ENCODE measurements at regions not wholly inside any gene's neighbourhood (a gene's known extent, or its start where the extent isn't known, plus 50 kb on each side); places are given as distances from the start of the nearest gene placed in this dataset.

DNA sequence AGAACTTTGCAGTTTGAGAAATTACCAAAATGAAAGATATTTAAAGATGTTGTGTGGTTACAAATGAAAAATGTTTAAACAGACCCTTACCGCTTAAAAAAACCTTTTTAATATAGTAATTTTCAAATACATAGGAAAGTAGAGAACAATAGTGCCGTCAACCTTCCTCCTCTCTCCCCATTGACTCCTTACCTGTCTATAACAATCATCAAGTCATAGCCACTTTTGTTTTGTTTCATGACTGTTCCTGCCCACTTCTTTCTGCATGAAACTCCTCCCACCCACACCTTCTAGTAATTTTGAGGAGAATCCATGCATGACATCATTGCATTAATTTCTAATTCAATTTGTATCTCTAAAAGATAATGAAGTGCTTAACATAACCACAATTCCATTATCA, 76.5 kb upstream of the ATP8A1 start:
- H3K9me2 ChIP-seq (replicated peaks; ENCODE audit: insufficient read depth, low read length) = no peaks in the 10 kb centered on the region
- no peaks in the 10 kb centered on the region for H3K9me3 ChIP-seq (ENCODE audit: insufficient read depth, low read length)
- H2AFZ ChIP-seq (ENCODE audit: low read depth, low read length, severe bottlenecking) = no peak overlapping the region
- no peak for TF ChIP-seq EZH2phosphoT487 (conservative IDR thresholded peaks at IDR 0.05; ENCODE audit: low read length)
- TF ChIP-seq CTCF (IDR thresholded peaks at IDR 0.05; ENCODE audit: insufficient read depth, low read length, poor library complexity, severe bottlenecking) = no peak
- no peak overlapping the region for H3K9ac ChIP-seq (ENCODE audit: low read length)
- H3K4me3 ChIP-seq (ENCODE audit: insufficient read depth, low read length, poor library complexity, severe bottlenecking) = no peak overlapping the region
- H4K20me1 ChIP-seq (ENCODE audit: low read depth, low read length) = no peaks in the 10 kb centered on the region
- H3K27ac ChIP-seq (ENCODE audit: low read depth, low read length) = no peak overlapping the region
- H3F3A ChIP-seq (ENCODE audit: insufficient read depth) = no peaks in the 10 kb centered on the region
- H3K36me3 ChIP-seq (ENCODE audit: low read length) = no peaks in the 10 kb centered on the region
- no peaks in the 10 kb centered on the region for H3K79me2 ChIP-seq (ENCODE audit: insufficient read depth, low read length)
- H3K27me3 ChIP-seq (ENCODE audit: low read length) = no peaks in the 10 kb centered on the region
- no peak overlapping the region for H3K4me2 ChIP-seq (ENCODE audit: low read depth, low read length, poor library complexity, severe bottlenecking)

DNA sequence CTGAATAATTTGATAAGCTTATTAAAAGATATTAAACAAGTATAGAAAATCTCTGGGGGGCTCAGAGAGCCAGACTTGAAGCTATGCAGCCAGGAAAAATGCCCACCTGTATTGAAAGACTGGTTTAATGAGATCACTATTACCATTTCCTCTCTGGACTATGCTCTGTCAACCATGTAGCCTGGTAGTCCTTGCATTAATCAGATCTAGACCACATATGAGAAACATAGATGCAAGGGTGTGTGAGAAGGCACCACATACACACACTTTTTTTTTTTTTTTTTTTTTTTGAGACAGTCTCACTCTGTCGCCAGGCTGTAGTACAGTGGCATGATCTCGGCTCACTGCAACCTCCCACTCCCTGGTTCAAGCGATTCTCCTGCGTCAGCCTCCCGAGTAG, 75.9 kb upstream of the ATP8A1 start:
- Histone ChIP-seq H3K9ac (ENCODE audit: low read length) (no peak overlapping the region), H2AFZ (ENCODE audit: low read depth, low read length, severe bottlenecking) (no peak overlapping the region), H3K27me3 (ENCODE audit: low read length) (no peaks in the 10 kb centered on the region), H3K9me2 (replicated peaks; ENCODE audit: insufficient read depth, low read length) (no peaks in the 10 kb centered on the region), H3K36me3 (ENCODE audit: low read length) (no peaks in the 10 kb centered on the region), H3K79me2 (ENCODE audit: insufficient read depth, low read length) (no peaks in the 10 kb centered on the region), H3K4me3 (ENCODE audit: insufficient read depth, low read length, poor library complexity, severe bottlenecking) (no peak overlapping the region), H3K9me3 (ENCODE audit: insufficient read depth, low read length) (no peaks in the 10 kb centered on the region), H3K27ac (ENCODE audit: low read depth, low read length) (no peak overlapping the region), H4K20me1 (ENCODE audit: low read depth, low read length) (no peaks in the 10 kb centered on the region), H3F3A (ENCODE audit: insufficient read depth) (no peaks in the 10 kb centered on the region), H3K4me2 (ENCODE audit: low read depth, low read length, poor library complexity, severe bottlenecking) (no peak overlapping the region)
- TF ChIP-seq CTCF (IDR thresholded peaks at IDR 0.05; ENCODE audit: insufficient read depth, low read length, poor library complexity, severe bottlenecking) (no peak), EZH2phosphoT487 (conservative IDR thresholded peaks at IDR 0.05; ENCODE audit: low read length) (no peak)

DNA sequence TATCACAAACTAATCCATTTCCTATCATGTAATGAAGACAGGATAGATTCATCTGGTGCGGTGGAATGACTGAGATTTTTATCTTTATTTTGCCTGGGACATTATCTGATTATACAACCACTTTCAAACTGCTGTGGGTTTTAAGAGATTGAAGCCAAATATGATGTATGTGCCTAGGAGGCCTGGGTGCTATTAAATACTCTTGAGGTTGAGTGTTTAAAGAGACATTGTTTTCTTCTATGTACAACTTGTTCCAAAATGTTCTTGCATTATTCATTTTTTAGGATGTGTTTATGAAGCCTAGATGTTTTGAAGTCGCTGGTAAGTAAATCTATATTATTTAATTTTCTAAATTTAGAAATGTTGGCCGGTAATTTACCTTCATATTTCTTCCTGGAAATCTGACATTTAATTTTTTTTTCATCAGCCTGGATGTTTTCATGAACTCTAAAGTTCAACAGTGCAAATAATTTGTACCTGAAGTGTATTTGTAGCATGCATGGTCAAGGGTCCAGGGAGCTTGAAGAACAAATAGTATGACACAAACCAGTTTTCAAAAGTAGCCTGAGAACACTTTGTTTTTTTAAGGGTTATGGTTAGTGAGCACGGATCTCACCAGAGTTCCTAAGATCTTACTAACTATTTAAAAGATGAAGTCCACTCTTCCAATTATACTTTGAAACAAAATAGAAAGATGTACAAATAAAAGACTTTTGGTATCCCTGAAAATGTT, 72.8 kb upstream of the ATP8A1 start:
- Histone ChIP-seq H4K20me1 (ENCODE audit: low read depth, low read length) (no peaks in the 10 kb centered on the region), H3K9ac (ENCODE audit: low read length) (no peak overlapping the region), H3K9me2 (replicated peaks; ENCODE audit: insufficient read depth, low read length) (no peaks in the 10 kb centered on the region), H3K36me3 (ENCODE audit: low read length) (no peaks in the 10 kb centered on the region), H3K4me3 (ENCODE audit: insufficient read depth, low read length, poor library complexity, severe bottlenecking) (no peak overlapping the region), H3K27ac (ENCODE audit: low read depth, low read length) (no peak overlapping the region), H3K4me2 (ENCODE audit: low read depth, low read length, poor library complexity, severe bottlenecking) (no peak overlapping the region), H3K9me3 (ENCODE audit: insufficient read depth, low read length) (no peaks in the 10 kb centered on the region), H3K79me2 (ENCODE audit: insufficient read depth, low read length) (no peaks in the 10 kb centered on the region), H2AFZ (ENCODE audit: low read depth, low read length, severe bottlenecking) (no peak overlapping the region), H3K27me3 (ENCODE audit: low read length) (no peaks in the 10 kb centered on the region), H3F3A (ENCODE audit: insufficient read depth) (no peaks in the 10 kb centered on the region)
- TF ChIP-seq EZH2phosphoT487 (conservative IDR thresholded peaks at IDR 0.05; ENCODE audit: low read length) (no peak), CTCF (IDR thresholded peaks at IDR 0.05; ENCODE audit: insufficient read depth, low read length, poor library complexity, severe bottlenecking) (no peak)
